ENCODE measurements at regions not wholly inside any gene's neighbourhood (a gene's known extent, or its start where the extent isn't known, plus 50 kb on each side); places are given as distances from the start of the nearest gene placed in this dataset.
"Not testable (repeated sequence)": the region's sequence is repeated elsewhere in the genome, so short reads cannot be mapped to it uniquely, and the experiment has no call there.

GRCh38 chr15:21062619-21063163 lies 196.6 kb upstream of the POTEB2 start:
- not testable (repeated sequence) for TF ChIP-seq CTCF, POLR2A (IDR thresholded peaks at IDR 0.05)

All from heart left ventricle (tissue), 13 donors.